BLaER1 (cell line): ENCODE measurements at regions not wholly inside any gene's neighbourhood (a gene's known extent, or its start where the extent isn't known, plus 50 kb on each side); places are given as distances from the start of the nearest gene placed in this dataset.

Source experiments
- H3K27ac ChIP-seq: shearing (Covaris generic); formaldehyde crosslinking; 2 replicates; pipeline ENCODE4 v1.8.1; 2022
- H3K27me3 ChIP-seq: shearing (Covaris generic); formaldehyde crosslinking; 2 replicates; pipeline ENCODE4 v1.8.1; 2022
- H3K36me3 ChIP-seq: shearing (Covaris generic); formaldehyde crosslinking; 2 replicates; pipeline ENCODE4 v1.8.1; 2022
- H3K4me1 ChIP-seq: shearing (Covaris generic); formaldehyde crosslinking; 2 replicates; pipeline ENCODE4 v1.8.1; 2022
- H3K4me2 ChIP-seq: shearing (Covaris generic); formaldehyde crosslinking; 2 replicates; pipeline ENCODE4 v1.8.1; 2022
- H3K4me3 ChIP-seq: shearing (Covaris generic); formaldehyde crosslinking; 2 replicates; pipeline ENCODE4 v1.8.1; 2022
- H3K9ac ChIP-seq: shearing (Covaris generic); formaldehyde crosslinking; 2 replicates; pipeline ENCODE4 v1.8.1; 2022
- H3K9me3 ChIP-seq: shearing (Covaris generic); formaldehyde crosslinking; 2 replicates; pipeline ENCODE4 v1.8.1; 2022
- H4K20me1 ChIP-seq: shearing (Covaris generic); formaldehyde crosslinking; 2 replicates; pipeline ENCODE4 v1.8.1; 2022
- Cebpa-rat ChIP-seq: shearing (Covaris generic); IDR thresholded peaks from 2 replicates; pipeline ENCODE4 v1.8.1; 2022

GRCh38 chr4:139611391-139611790, 54.2 kb upstream of the MGST2 start:
- peaks cover 6% of the 10 kb centered on the region for H3K4me1 ChIP-seq
- H3K36me3 ChIP-seq = no peaks in the 10 kb centered on the region
- no peak overlapping the region for H3K9ac ChIP-seq
- H4K20me1 ChIP-seq = no peaks in the 10 kb centered on the region
- no peaks in the 10 kb centered on the region for H3K27me3 ChIP-seq
- no peak overlapping the region for H3K4me2 ChIP-seq
- no peak for TF ChIP-seq Cebpa-rat
- no peak overlapping the region for H3K27ac ChIP-seq
- no peak overlapping the region for H3K4me3 ChIP-seq
- no peaks in the 10 kb centered on the region for H3K9me3 ChIP-seq

GRCh38 chr4:139609647-139610046, 53.6 kb upstream of the SETD7 start:
- H3K27me3 ChIP-seq = no peaks in the 10 kb centered on the region
- H3K9ac ChIP-seq = no peak overlapping the region
- no peaks in the 10 kb centered on the region for H3K9me3 ChIP-seq
- TF ChIP-seq Cebpa-rat = no peak
- no peak overlapping the region for H3K4me3 ChIP-seq
- no peak overlapping the region for H3K4me2 ChIP-seq
- no peak overlapping the region for H3K27ac ChIP-seq
- peaks cover 9% of the 10 kb centered on the region for H3K4me1 ChIP-seq
- no peaks in the 10 kb centered on the region for H3K36me3 ChIP-seq
- H4K20me1 ChIP-seq = no peaks in the 10 kb centered on the region

GRCh38 chr4:139607502-139608060, 51.6 kb upstream of the SETD7 start:
- no peaks in the 10 kb centered on the region for H3K27me3 ChIP-seq
- H3K4me1 ChIP-seq = peaks cover 9% of the 10 kb centered on the region
- peak; percentile 84; the same call in 1 of the 2 replicates for TF ChIP-seq Cebpa-rat
- no peak overlapping the region for H3K4me3 ChIP-seq
- no peak overlapping the region for H3K9ac ChIP-seq
- H3K36me3 ChIP-seq = no peaks in the 10 kb centered on the region
- H3K9me3 ChIP-seq = no peaks in the 10 kb centered on the region
- no peaks in the 10 kb centered on the region for H4K20me1 ChIP-seq
- no peak overlapping the region for H3K4me2 ChIP-seq
- H3K27ac ChIP-seq = no peak overlapping the region

- Histone ChIP-seq H3K27me3 (no peaks in the 10 kb centered on the region), H4K20me1 (no peaks in the 10 kb centered on the region), H3K36me3 (no peaks in the 10 kb centered on the region), H3K4me3 (peak overlapping the region; percentile 40), H3K27ac (0 out of 2 replicates have a peak overlapping the region, but pooled peaks have one; percentile 38), H3K4me1 (peaks cover 9% of the 10 kb centered on the region), H3K9ac (no peak overlapping the region), H3K9me3 (no peaks in the 10 kb centered on the region), H3K4me2 (peak overlapping the region; percentile 71)
- no peak for TF ChIP-seq Cebpa-rat
These were observed 50.8 kb upstream of the SETD7 start for GRCh38 chr4:139606579-139607501.

GRCh38 chr4:139606103-139606502, 50.1 kb upstream of the SETD7 start:
- peaks cover 9% of the 10 kb centered on the region for H3K4me1 ChIP-seq

More at GRCh38 chr4:139606103-139606502, 50.1 kb upstream of the SETD7 start:
- Histone ChIP-seq H4K20me1 (no peaks in the 10 kb centered on the region), H3K4me3 (peak overlapping the region; percentile 40), H3K27me3 (no peaks in the 10 kb centered on the region), H3K36me3 (no peaks in the 10 kb centered on the region), H3K27ac (no peak overlapping the region), H3K9ac (no peak overlapping the region), H3K9me3 (no peaks in the 10 kb centered on the region), H3K4me2 (peak overlapping the region; percentile 71)
- no peak for TF ChIP-seq Cebpa-rat
